ENCODE measurements at regions not wholly inside any gene's neighbourhood (a gene's known extent, or its start where the extent isn't known, plus 50 kb on each side); places are given as distances from the start of the nearest gene placed in this dataset.
"Not testable (repeated sequence)": the region's sequence is repeated elsewhere in the genome, so short reads cannot be mapped to it uniquely, and the experiment has no call there.

DNA sequence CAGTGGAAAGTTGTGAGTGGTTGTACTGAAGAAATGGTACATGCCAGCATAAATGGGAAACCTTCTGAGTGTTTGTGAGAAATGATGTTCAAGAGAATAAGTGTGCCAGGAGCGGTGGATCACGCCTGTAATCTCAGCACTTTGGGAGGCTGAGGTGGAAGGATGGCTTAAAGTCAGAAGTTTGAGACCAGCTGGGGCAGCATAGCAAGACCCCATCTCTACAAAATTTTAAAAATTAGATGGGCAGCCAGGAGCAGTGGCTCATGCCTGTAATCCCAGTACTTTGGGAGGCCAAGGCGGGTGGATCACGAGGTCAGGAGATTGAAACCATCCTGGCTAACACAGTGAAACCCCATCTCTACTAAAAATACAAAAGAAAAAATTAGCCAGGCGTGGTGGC lies 63.5 kb upstream of the TNRC6A start:
- TF ChIP-seq, protein P1, sequence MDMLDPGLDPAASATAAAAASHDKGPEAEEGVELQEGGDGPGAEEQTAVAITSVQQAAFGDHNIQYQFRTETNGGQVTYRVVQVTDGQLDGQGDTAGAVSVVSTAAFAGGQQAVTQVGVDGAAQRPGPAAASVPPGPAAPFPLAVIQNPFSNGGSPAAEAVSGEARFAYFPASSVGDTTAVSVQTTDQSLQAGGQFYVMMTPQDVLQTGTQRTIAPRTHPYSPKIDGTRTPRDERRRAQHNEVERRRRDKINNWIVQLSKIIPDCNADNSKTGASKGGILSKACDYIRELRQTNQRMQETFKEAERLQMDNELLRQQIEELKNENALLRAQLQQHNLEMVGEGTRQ (CRISPR knock-in tag; IDR thresholded peaks at IDR 0.05) = not testable (repeated sequence)
- not testable (repeated sequence) for TF ChIP-seq POLR2A (conservative IDR thresholded peaks at IDR 0.05); HNRNPL (IDR thresholded peaks at IDR 0.05; ENCODE audit: low read depth, low read length); ZNF354B (CRISPR knock-in tag; IDR thresholded peaks at IDR 0.05); ZNF140 (CRISPR knock-in tag; IDR thresholded peaks at IDR 0.05); SMARCA5 (IDR thresholded peaks at IDR 0.05); ZNF24 (IDR thresholded peaks at IDR 0.05); ZNF224 (CRISPR knock-in tag; IDR thresholded peaks at IDR 0.05); TEAD4 (IDR thresholded peaks at IDR 0.05; ENCODE audit: low read length); TEAD4 (CRISPR knock-in tag; IDR thresholded peaks at IDR 0.05; ENCODE audit: borderline replicate concordance); BMI1 (IDR thresholded peaks at IDR 0.05; ENCODE audit: low read length)
- TF ChIP-seq, protein P2, sequence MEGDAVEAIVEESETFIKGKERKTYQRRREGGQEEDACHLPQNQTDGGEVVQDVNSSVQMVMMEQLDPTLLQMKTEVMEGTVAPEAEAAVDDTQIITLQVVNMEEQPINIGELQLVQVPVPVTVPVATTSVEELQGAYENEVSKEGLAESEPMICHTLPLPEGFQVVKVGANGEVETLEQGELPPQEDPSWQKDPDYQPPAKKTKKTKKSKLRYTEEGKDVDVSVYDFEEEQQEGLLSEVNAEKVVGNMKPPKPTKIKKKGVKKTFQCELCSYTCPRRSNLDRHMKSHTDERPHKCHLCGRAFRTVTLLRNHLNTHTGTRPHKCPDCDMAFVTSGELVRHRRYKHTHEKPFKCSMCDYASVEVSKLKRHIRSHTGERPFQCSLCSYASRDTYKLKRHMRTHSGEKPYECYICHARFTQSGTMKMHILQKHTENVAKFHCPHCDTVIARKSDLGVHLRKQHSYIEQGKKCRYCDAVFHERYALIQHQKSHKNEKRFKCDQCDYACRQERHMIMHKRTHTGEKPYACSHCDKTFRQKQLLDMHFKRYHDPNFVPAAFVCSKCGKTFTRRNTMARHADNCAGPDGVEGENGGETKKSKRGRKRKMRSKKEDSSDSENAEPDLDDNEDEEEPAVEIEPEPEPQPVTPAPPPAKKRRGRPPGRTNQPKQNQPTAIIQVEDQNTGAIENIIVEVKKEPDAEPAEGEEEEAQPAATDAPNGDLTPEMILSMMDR (IDR thresholded peaks at IDR 0.05 in 2 of 3, conservative IDR thresholded peaks at IDR 0.05 in 1 of 3; ENCODE audit: insufficient read depth in 2 of 3, low read depth in 1 of 3, low read length in 3 of 3) = not testable (repeated sequence)
- TF ChIP-seq, protein P3, sequence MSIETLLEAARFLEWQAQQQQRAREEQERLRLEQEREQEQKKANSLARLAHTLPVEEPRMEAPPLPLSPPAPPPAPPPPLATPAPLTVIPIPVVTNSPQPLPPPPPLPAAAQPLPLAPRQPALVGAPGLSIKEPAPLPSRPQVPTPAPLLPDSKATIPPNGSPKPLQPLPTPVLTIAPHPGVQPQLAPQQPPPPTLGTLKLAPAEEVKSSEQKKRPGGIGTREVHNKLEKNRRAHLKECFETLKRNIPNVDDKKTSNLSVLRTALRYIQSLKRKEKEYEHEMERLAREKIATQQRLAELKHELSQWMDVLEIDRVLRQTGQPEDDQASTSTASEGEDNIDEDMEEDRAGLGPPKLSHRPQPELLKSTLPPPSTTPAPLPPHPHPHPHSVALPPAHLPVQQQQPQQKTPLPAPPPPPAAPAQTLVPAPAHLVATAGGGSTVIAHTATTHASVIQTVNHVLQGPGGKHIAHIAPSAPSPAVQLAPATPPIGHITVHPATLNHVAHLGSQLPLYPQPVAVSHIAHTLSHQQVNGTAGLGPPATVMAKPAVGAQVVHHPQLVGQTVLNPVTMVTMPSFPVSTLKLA (conservative IDR thresholded peaks at IDR 0.05) = not testable (repeated sequence)
- TF ChIP-seq, protein P4, sequence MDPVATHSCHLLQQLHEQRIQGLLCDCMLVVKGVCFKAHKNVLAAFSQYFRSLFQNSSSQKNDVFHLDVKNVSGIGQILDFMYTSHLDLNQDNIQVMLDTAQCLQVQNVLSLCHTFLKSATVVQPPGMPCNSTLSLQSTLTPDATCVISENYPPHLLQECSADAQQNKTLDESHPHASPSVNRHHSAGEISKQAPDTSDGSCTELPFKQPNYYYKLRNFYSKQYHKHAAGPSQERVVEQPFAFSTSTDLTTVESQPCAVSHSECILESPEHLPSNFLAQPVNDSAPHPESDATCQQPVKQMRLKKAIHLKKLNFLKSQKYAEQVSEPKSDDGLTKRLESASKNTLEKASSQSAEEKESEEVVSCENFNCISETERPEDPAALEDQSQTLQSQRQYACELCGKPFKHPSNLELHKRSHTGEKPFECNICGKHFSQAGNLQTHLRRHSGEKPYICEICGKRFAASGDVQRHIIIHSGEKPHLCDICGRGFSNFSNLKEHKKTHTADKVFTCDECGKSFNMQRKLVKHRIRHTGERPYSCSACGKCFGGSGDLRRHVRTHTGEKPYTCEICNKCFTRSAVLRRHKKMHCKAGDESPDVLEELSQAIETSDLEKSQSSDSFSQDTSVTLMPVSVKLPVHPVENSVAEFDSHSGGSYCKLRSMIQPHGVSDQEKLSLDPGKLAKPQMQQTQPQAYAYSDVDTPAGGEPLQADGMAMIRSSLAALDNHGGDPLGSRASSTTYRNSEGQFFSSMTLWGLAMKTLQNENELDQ (CRISPR knock-in tag; IDR thresholded peaks at IDR 0.05; ENCODE audit: borderline replicate concordance) = not testable (repeated sequence)
- TF ChIP-seq, protein P5, sequence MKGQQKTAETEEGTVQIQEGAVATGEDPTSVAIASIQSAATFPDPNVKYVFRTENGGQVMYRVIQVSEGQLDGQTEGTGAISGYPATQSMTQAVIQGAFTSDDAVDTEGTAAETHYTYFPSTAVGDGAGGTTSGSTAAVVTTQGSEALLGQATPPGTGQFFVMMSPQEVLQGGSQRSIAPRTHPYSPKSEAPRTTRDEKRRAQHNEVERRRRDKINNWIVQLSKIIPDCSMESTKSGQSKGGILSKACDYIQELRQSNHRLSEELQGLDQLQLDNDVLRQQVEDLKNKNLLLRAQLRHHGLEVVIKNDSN (CRISPR knock-in tag; IDR thresholded peaks at IDR 0.05) = not testable (repeated sequence)
